Body of pancreas (tissue), 4 donors: ENCODE measurements at regions not wholly inside any gene's neighbourhood (a gene's known extent, or its start where the extent isn't known, plus 50 kb on each side); places are given as distances from the start of the nearest gene placed in this dataset.

ENCODE experiments used
- CTCF ChIP-seq, 7 experiments: fragments of 450-650 bp in 4 of 7; fragments of 200-600 bp in 3 of 7; sonication (generic) in 3 of 7; IDR thresholded peaks; one replicate each; pipeline ENCODE4 v1.5.1; 2016 to 2019; ENCODE audit warnings: antibody characterized with exemption in 7 of 7
- POLR2A ChIP-seq, 3 donors: fragments of 450-650 bp; IDR thresholded peaks; one replicate each; pipeline ENCODE4 v1.6.1; 2016; ENCODE audit warnings: antibody characterized with exemption in 3 of 3, mild to moderate bottlenecking in 2 of 3

GRCh38 chr4:3365871-3366842 lies 73.3 kb downstream of the RGS12 start:
- no peak for TF ChIP-seq POLR2A (IDR thresholded peaks at IDR 0.05)
- TF ChIP-seq CTCF (IDR thresholded peaks at IDR 0.05) = no peak
